HEK293T (cell line): ENCODE measurements at regions not wholly inside any gene's neighbourhood (a gene's known extent, or its start where the extent isn't known, plus 50 kb on each side); places are given as distances from the start of the nearest gene placed in this dataset.

Source experiments
- CTCF ChIA-PET: fragments of 350-600 bp; formaldehyde crosslinking; extraction: SDS; loops from one replicate; lab custom pipeline; 2021; ENCODE audit warnings: antibody characterized with exemption, inconsistent platforms; lab: Yijun Ruan, JAX
- POLR2A ChIA-PET: fragments of 350-600 bp; formaldehyde crosslinking; extraction: SDS; loops from one replicate; lab custom pipeline; 2020; ENCODE audit warnings: antibody characterized with exemption, inconsistent platforms; lab: Yijun Ruan, JAX
- DNase-seq: peaks from one replicate; pipeline ENCODE4 v3.0.0; 2012; ENCODE audit warnings: mixed read lengths; ENCODE audit errors: extremely low spot score
- ARNT ChIP-seq: fragments of 450-650 bp; IDR thresholded peaks from 2 replicates; pipeline ENCODE4 v1.6.1; 2017; ENCODE audit warnings: mild to moderate bottlenecking
- BHLHE40 ChIP-seq: fragments of 450-650 bp; IDR thresholded peaks from 2 replicates; pipeline ENCODE4 v1.6.1; 2016; ENCODE audit warnings: mild to moderate bottlenecking, moderate library complexity, borderline replicate concordance
- CTBP1 ChIP-seq: fragments of 450-650 bp; IDR thresholded peaks from 2 replicates; pipeline ENCODE4 v1.6.1; 2016; ENCODE audit warnings: borderline replicate concordance
- ELF4 ChIP-seq: fragments of 450-650 bp; IDR thresholded peaks from 2 replicates; pipeline ENCODE4 v1.6.1; 2017; ENCODE audit warnings: antibody characterized with exemption
- FOXA1 ChIP-seq: fragments of 450-650 bp; IDR thresholded peaks from 2 replicates; pipeline ENCODE4 v1.6.1; 2016; ENCODE audit warnings: mild to moderate bottlenecking
- FOXK2 ChIP-seq: fragments of 450-650 bp; IDR thresholded peaks from 2 replicates; pipeline ENCODE4 v1.6.1; 2016; ENCODE audit warnings: mild to moderate bottlenecking
- FOXM1 ChIP-seq: fragments of 450-650 bp; IDR thresholded peaks from 2 replicates; pipeline ENCODE4 v1.6.1; 2017; ENCODE audit warnings: mild to moderate bottlenecking, borderline replicate concordance
- HDGF ChIP-seq: fragments of 450-650 bp; IDR thresholded peaks from 2 replicates; pipeline ENCODE4 v1.6.1; 2017; ENCODE audit warnings: antibody characterized with exemption, borderline replicate concordance
- L3MBTL2 ChIP-seq: fragments of 450-650 bp; conservative IDR thresholded peaks from 2 replicates; pipeline ENCODE4 v1.6.1; 2016; ENCODE audit warnings: mild to moderate bottlenecking
- LEF1 ChIP-seq: fragments of 450-650 bp; IDR thresholded peaks from 2 replicates; pipeline ENCODE4 v1.6.1; 2017; ENCODE audit warnings: mild to moderate bottlenecking, borderline replicate concordance
- NFRKB ChIP-seq: fragments of 450-650 bp; IDR thresholded peaks from 2 replicates; pipeline ENCODE4 v1.6.1; 2016; ENCODE audit warnings: mild to moderate bottlenecking, moderate library complexity
- PKNOX1 ChIP-seq: fragments of 450-650 bp; IDR thresholded peaks from 2 replicates; pipeline ENCODE4 v1.6.1; 2016
- SP1 ChIP-seq: fragments of 450-650 bp; IDR thresholded peaks from 2 replicates; pipeline ENCODE4 v1.6.1; 2017
- SUZ12 ChIP-seq: fragments of 450-650 bp; IDR thresholded peaks from 2 replicates; pipeline ENCODE4 v1.6.1; 2016; ENCODE audit warnings: mild to moderate bottlenecking
- TARDBP ChIP-seq: fragments of 450-650 bp; IDR thresholded peaks from 2 replicates; pipeline ENCODE4 v1.6.1; 2016
- ZNF384 ChIP-seq: fragments of 450-650 bp; IDR thresholded peaks from 2 replicates; pipeline ENCODE4 v1.6.1; 2016

DNA sequence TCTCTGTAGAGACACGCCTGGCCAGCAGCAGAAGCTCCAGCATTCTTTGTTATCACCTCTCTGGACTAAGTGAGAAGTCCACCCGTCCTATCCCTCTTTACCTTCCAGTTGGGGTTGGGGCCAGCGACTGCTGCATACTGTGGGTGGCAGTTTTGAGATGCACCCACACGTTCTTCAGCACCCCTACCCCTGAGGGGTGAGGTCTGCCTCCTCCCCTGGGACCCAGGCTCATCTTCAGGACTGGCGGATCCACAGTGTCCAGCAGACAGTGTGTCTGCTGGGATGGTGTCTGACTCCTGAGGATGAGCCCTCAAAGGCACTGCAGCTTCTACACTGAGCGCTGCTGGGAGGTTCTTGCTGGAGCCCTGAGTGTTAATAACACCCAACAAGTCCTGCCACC, 78.8 kb downstream of the GADD45G start:
- CTCF ChIA-PET = no interaction called here
- no peak for TF ChIP-seq SUZ12
- no peak for DNase-seq
- POLR2A ChIA-PET = interaction anchor here (0.5 kb wide), 1 partner anchor 337 kb away, joined by 3 read pairs; no protein-coding TSS in a partner anchor

DNA sequence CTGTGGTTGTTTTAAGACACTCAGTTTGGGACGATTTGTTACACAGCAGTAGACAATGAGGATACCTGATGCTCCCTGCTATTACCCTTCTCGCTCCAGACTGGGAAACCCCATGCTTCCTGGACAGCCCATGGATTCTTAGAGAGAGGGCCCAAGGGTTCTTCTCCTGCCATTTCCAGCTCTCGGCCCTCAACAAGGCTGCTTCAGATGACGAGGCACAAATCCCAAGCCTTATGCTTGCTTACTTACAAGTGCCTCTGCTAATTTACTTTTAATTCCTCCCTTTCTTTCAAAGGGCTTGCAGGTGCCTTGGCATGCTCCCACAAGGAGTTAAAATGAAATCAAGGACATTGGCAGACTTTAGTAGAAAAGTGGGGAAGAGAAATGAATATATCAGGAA, 79.4 kb downstream of the GADD45G start:
- ChIA-PET CTCF (no interaction called here), POLR2A (no interaction called here)
- DNase-seq = no peak
- no peak for TF ChIP-seq FOXM1
- no peak for TF ChIP-seq SUZ12
- TF ChIP-seq FOXA1 = no peak

GRCh38 chr9:89684912-89685636, 80.3 kb downstream of the GADD45G start:
- TF ChIP-seq L3MBTL2 (no peak), SP1 (no peak), ARNT (no peak), CTBP1 (no peak), ZNF384 (no peak), SUZ12 (no peak), LEF1 (no peak), BHLHE40 (no peak), FOXA1 (no peak)
- ChIA-PET POLR2A (no interaction called here), CTCF (no interaction called here)
- DNase-seq = no peak

- DNase-seq = no peak
- TF ChIP-seq ARNT (no peak), ELF4 (no peak), SP1 (no peak), PKNOX1 (no peak), TARDBP (no peak), BHLHE40 (no peak)
- ChIA-PET CTCF (no interaction called here), POLR2A (no interaction called here)
Observed at GRCh38 chr9:89685698-89686097, 80.9 kb downstream of the GADD45G start.

DNA sequence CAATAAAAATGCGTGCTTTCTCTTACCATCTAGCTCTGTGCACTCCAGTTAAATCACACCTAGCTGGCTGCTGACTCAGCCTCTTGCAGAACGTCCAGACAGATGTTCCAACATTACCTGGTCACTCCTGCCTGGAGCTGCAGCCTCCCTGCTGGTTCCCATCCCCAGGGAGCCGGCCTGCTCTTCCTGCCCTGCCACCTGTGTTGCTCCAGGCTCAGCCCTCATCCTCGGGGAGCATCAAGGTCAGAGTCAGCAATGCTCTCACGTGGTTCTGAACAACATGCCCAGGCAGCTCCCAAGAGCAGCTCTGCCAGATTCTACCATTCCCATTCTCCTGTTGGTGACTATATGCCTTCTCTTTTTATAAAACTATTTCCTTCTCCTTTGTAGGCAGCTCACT, 81.3 kb downstream of the GADD45G start:
- POLR2A ChIA-PET = no interaction called here
- CTCF ChIA-PET = no interaction called here
- no peak for DNase-seq
- no peak for TF ChIP-seq ARNT
- no peak for TF ChIP-seq SP1
- no peak for TF ChIP-seq HDGF
- no peak for TF ChIP-seq NFRKB
- no peak for TF ChIP-seq L3MBTL2
- no peak for TF ChIP-seq LEF1
- no peak for TF ChIP-seq PKNOX1
- TF ChIP-seq ZNF384 = no peak
- no peak for TF ChIP-seq FOXA1
- no peak for TF ChIP-seq CTBP1
- TF ChIP-seq BHLHE40 = no peak
- TF ChIP-seq TARDBP = no peak
- TF ChIP-seq SUZ12 = no peak
- TF ChIP-seq FOXM1 = no peak
- no peak for TF ChIP-seq FOXK2

DNA sequence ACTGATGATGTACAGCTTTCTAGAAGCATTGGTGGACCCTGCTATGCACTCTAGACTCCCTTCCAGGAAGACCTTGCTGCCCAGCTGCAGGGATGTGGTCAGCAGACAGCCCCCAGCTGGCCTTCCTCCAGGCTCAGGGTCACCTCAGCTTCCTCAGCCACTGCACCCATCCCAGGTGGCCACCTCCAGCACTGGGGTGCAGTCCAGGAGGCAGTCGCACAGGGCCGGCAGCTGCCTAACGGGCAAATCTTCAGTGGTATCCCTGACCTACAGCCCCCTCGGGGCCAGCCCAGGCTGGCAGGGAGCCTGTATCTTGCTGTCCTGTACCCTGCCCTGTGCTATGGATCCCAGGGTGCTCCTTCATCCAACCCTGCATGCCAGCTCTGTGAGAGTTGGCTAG, 81.8 kb downstream of the GADD45G start:
- TF ChIP-seq ZNF384 (no peak), PKNOX1 (no peak), BHLHE40 (no peak), HDGF (no peak)
- POLR2A ChIA-PET = no interaction called here
- DNase-seq = no peak
- CTCF ChIA-PET = no interaction called here

DNA sequence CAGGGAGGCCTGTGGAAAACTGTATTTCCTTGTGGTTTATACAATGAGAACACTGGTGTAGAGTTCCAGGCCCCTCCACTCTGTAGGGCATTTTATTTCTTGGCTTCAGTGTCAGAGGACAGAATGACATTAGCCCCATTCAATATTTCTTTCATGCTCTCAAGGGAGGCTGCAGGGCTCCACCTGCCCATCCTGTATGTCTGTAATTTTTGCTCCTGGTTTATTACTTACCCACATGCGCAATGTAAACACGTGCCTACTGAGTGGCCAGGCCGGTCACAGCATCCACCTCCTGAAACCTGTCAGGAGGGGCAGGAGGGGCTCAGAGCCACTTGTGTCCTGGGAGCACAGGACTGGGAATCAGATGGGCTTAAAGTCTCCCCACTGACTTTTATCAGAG, 82.4 kb downstream of the GADD45G start:
- POLR2A ChIA-PET = no interaction called here
- DNase-seq = no peak
- CTCF ChIA-PET = no interaction called here

More for the DNA sequence above, 82.4 kb downstream of the GADD45G start:
- TF ChIP-seq SUZ12 (no peak), L3MBTL2 (no peak)
